GM23248 (cell line): ENCODE measurements at regions not wholly inside any gene's neighbourhood (a gene's known extent, or its start where the extent isn't known, plus 50 kb on each side); places are given as distances from the start of the nearest gene placed in this dataset.
"Not testable (repeated sequence)": the region's sequence is repeated elsewhere in the genome, so short reads cannot be mapped to it uniquely, and the experiment has no call there.

Source experiments
- DNase-seq: peaks from one replicate; pipeline ENCODE4 v3.0.0-alpha.2; 2015
- H2AFZ ChIP-seq: fragments of 200-600 bp; sonication (generic); 2 replicates; pipeline ENCODE4 v1.6.1; 2016; ENCODE audit warnings: antibody characterized with exemption
- H3F3A ChIP-seq: fragments of 200-600 bp; sonication (generic); 2 replicates; pipeline ENCODE4 v1.6.1; 2016; ENCODE audit warnings: mild to moderate bottlenecking, antibody characterized with exemption, mixed run types; ENCODE audit not compliant: insufficient read depth
- H3K27ac ChIP-seq: fragments of 200-600 bp; sonication (generic); 2 replicates; pipeline ENCODE4 v1.5.1; 2016; ENCODE audit warnings: mild to moderate bottlenecking
- H3K27me3 ChIP-seq: fragments of 200-600 bp; sonication (generic); replicated peaks from 2 replicates; pipeline ENCODE4 v1.6.1; 2016; ENCODE audit warnings: mild to moderate bottlenecking; ENCODE audit not compliant: insufficient read depth
- H3K36me3 ChIP-seq: fragments of 200-600 bp; sonication (generic); 2 replicates; pipeline ENCODE4 v1.6.1; 2016; ENCODE audit warnings: low read depth, mild to moderate bottlenecking
- H3K4me1 ChIP-seq: fragments of 200-600 bp; sonication (generic); 2 replicates; pipeline ENCODE4 v1.6.1; 2016; ENCODE audit warnings: mild to moderate bottlenecking; ENCODE audit not compliant: insufficient read depth
- H3K4me2 ChIP-seq: fragments of 200-600 bp; sonication (generic); one replicate; pipeline ENCODE4 v1.6.1; 2016; ENCODE audit warnings: mild to moderate bottlenecking; ENCODE audit not compliant: unreplicated experiment
- H3K4me3 ChIP-seq: fragments of 200-600 bp; sonication (generic); 2 replicates; pipeline ENCODE4 v1.5.1; 2016; ENCODE audit warnings: mild to moderate bottlenecking
- H3K79me2 ChIP-seq: fragments of 200-600 bp; sonication (generic); 2 replicates; pipeline ENCODE4 v1.6.1; 2016; ENCODE audit warnings: mild to moderate bottlenecking; ENCODE audit not compliant: insufficient read depth
- H3K9ac ChIP-seq: fragments of 200-600 bp; sonication (generic); 2 replicates; pipeline ENCODE4 v1.6.1; 2016; ENCODE audit warnings: mild to moderate bottlenecking
- H3K9me2 ChIP-seq: fragments of 200-600 bp; sonication (generic); 2 replicates; pipeline ENCODE4 v1.6.1; 2016; ENCODE audit warnings: mixed run types, mild to moderate bottlenecking, moderate library complexity; ENCODE audit not compliant: insufficient read depth
- H3K9me3 ChIP-seq: fragments of 200-600 bp; sonication (generic); one replicate; pipeline ENCODE4 v1.6.1; 2017; ENCODE audit warnings: low read depth
- H4K20me1 ChIP-seq: fragments of 200-600 bp; sonication (generic); 2 replicates; pipeline ENCODE4 v1.6.0; 2016; ENCODE audit not compliant: insufficient read depth
- EZH2 ChIP-seq: fragments of 200-600 bp; sonication (generic); IDR thresholded peaks from 2 replicates; pipeline ENCODE4 v1.6.1; 2018; ENCODE audit warnings: antibody characterized with exemption, mild to moderate bottlenecking; ENCODE audit not compliant: insufficient read depth, poor library complexity, severe bottlenecking
- EZH2phosphoT487 ChIP-seq: fragments of 200-600 bp; sonication (generic); IDR thresholded peaks from 2 replicates; pipeline ENCODE4 v1.6.1; 2018; ENCODE audit warnings: antibody characterized with exemption, moderate library complexity, mild to moderate bottlenecking, low read depth; ENCODE audit not compliant: insufficient read depth
- WGBS, 2 experiments: methylation state at CpG; one replicate each; pipeline ENCODE4 v1.1.6; 2015 to 2017; ENCODE audit warnings: low lambda C conversion rate in 2 of 2, low coverage in 1 of 2; ENCODE audit errors: missing lambda C conversion rate in 2 of 2; 5-methylcytosine and 5-hydroxymethylcytosine counted together
- in situ Hi-C: fragments of 300-500 bp; cut with MboI; formaldehyde crosslinking; loops from 2 replicates; pipeline ENCODE4 v1.15.0; 2020

DNA sequence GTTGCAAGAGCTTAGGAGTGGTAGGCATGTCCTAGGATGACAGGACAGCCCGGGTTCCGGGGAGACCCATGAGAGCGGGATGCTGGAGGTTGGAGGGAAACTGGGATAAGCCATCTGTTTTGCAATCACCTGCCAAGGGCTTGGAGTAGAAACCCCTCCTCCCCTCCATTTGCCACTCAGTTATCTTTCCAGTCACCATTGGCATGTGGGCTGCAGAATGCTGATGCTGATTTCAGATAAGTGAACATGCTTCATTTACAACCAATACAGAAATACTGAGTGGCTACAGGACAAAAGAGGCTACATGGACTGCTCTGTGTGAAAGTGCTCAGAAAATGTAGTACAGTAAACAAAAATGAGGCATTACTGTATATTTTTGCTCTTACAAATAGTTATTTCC, 93.4 kb upstream of the KIF2A start:
- in situ Hi-C loops, result no loop called here
- TF ChIP-seq EZH2, result no peak
- TF ChIP-seq EZH2phosphoT487, result no peak
- Histone ChIP-seq H3K27me3 (peaks cover 26% of the 10 kb centered on the region), H3K4me3 (no peak overlapping the region), H4K20me1 (no peaks in the 10 kb centered on the region), H3K27ac (no peak overlapping the region), H3K4me2 (no peak overlapping the region), H3K9me3 (no peaks in the 10 kb centered on the region), H3K36me3 (no peaks in the 10 kb centered on the region), H3K9me2 (no peaks in the 10 kb centered on the region), H3K4me1 (no peaks in the 10 kb centered on the region), H2AFZ (no peak overlapping the region), H3F3A (no peaks in the 10 kb centered on the region), H3K79me2 (no peaks in the 10 kb centered on the region), H3K9ac (no peak overlapping the region)
- DNase-seq, result no peak
- WGBS, 2 experiments, result 78 to 81% methylated on average over 3 of the region's 3 CpGs

DNA sequence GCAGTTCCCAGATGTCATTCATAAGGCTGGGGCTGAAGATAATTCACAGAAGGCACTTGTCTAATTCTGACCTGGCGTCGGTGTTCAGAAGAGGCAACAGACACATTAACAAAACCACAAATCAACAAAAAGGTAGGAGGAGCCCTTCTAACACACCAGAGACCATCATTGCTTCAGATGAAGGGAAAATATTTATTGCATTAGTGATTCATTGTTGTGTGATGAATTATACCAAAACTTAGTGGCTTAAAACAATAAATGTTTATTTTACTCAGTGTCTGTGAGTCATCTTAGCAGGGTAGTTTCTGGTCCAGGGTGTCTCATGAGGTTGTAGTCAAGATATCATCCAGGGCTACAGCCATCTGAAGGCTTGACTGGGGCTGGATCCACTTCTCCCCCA, 91.3 kb upstream of the KIF2A start:
- no peaks in the 10 kb centered on the region for H3K9me2 ChIP-seq
- H3K4me1 ChIP-seq, result no peaks in the 10 kb centered on the region
- H4K20me1 ChIP-seq, result no peaks in the 10 kb centered on the region
- no peaks in the 10 kb centered on the region for H3K79me2 ChIP-seq
- in situ Hi-C loops, result no loop called here
- WGBS, 2 experiments, result 41 to 48% methylated on average over 2 of the region's 2 CpGs
- no peaks in the 10 kb centered on the region for H3K9me3 ChIP-seq
- H3F3A ChIP-seq, result no peaks in the 10 kb centered on the region
- no peak overlapping the region for H3K4me3 ChIP-seq
- TF ChIP-seq EZH2, result no peak
- no peak for TF ChIP-seq EZH2phosphoT487
- no peak overlapping the region for H3K27ac ChIP-seq
- no peaks in the 10 kb centered on the region for H3K36me3 ChIP-seq
- DNase-seq, result peak; percentile 25
- H3K4me2 ChIP-seq, result no peak overlapping the region
- no peak overlapping the region for H3K9ac ChIP-seq
- peaks cover 15% of the 10 kb centered on the region for H3K27me3 ChIP-seq
- H2AFZ ChIP-seq, result no peak overlapping the region

DNA sequence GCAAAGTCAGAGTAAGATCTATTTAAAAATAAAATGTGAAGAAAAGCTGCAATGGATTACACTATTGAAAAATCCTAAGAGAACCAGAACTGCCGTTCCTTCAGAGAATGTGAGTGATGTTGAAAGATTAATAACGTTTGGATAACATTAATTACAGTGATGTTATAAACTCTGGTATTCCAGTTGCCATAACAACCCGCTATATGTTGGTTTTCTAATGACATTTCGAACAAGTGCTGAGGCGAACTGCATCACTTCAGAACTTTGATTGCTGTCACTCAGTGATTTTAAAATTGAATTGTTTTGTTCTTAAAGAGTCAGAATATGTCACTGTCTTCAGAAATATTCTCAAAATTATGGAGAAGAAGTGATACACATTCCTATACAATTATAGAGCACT, 89.4 kb upstream of the KIF2A start:
- H3K9me2 ChIP-seq, H3K36me3 ChIP-seq, H2AFZ ChIP-seq, H3K79me2 ChIP-seq, H3F3A ChIP-seq, H3K4me1 ChIP-seq, H3K4me3 ChIP-seq, in situ Hi-C loops, H4K20me1 ChIP-seq, DNase-seq, H3K9me3 ChIP-seq, H3K4me2 ChIP-seq, H3K9ac ChIP-seq, H3K27ac ChIP-seq: not testable (repeated sequence)
- WGBS, 2 experiments, result 18 to 23% methylated on average over 4 to 5 of the region's 5 CpGs
- H3K27me3 ChIP-seq, result peaks cover 12% of the 10 kb centered on the region

DNA sequence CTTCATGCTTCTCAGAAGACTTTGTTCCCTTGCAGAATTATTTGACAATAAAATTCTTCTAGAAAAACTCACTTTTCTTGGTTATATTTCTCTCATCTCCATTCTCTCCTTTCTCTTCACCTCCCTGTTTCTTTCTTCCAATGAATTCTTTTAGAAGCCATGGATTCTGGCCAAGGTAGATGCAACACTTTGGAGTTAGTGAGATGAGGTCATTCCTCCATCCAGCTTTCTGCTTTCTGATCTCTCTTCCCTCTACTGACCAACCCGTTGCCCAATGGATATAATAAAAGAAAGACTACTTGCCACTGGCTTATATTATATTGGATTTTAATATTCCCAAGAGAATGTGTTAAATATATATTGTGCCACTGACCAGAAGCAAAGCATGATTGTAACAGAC, 88.9 kb upstream of the KIF2A start:
- DNase-seq, result peak; percentile 39
- 0 to 7% methylated on average over 1 of the region's 1 CpG for WGBS, 2 experiments

DNA sequence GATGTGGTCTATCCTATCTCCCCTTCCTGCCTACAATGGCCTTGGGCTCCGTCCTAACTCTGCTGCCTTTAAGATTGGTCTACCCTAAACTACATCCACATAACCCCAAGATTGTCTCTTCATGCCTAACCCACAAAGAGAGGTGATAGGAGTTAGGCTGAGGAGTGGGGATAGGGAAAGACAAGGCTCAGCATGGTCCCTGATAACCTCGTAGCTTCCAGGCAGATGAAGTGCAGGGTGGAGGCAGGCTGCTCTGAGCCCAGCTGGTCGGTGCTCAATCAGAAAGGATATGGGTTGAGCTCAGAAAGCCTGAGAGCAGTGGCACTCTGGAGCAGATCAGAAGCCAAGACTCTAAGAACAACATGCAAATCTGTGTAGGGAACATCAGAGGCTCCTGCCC, 87.1 kb upstream of the KIF2A start:
- H3K79me2 ChIP-seq, H3K4me2 ChIP-seq, H3K4me3 ChIP-seq, H3K4me1 ChIP-seq, H3K9me3 ChIP-seq, DNase-seq, H3K9ac ChIP-seq, H3K36me3 ChIP-seq, H3F3A ChIP-seq, H4K20me1 ChIP-seq, H2AFZ ChIP-seq, H3K27ac ChIP-seq, in situ Hi-C loops, H3K27me3 ChIP-seq, H3K9me2 ChIP-seq: not testable (repeated sequence)
- WGBS, 2 experiments, result 11 to 20% methylated on average over 3 of the region's 3 CpGs

More for the DNA sequence above, 88.9 kb upstream of the KIF2A start:
- H3K79me2 ChIP-seq, H3K4me2 ChIP-seq, H3K9me2 ChIP-seq, H3K27me3 ChIP-seq, H3K4me3 ChIP-seq, H4K20me1 ChIP-seq, H3F3A ChIP-seq, H3K27ac ChIP-seq, H3K4me1 ChIP-seq, H3K9ac ChIP-seq, H2AFZ ChIP-seq, H3K9me3 ChIP-seq, in situ Hi-C loops, H3K36me3 ChIP-seq: not testable (repeated sequence)

DNA sequence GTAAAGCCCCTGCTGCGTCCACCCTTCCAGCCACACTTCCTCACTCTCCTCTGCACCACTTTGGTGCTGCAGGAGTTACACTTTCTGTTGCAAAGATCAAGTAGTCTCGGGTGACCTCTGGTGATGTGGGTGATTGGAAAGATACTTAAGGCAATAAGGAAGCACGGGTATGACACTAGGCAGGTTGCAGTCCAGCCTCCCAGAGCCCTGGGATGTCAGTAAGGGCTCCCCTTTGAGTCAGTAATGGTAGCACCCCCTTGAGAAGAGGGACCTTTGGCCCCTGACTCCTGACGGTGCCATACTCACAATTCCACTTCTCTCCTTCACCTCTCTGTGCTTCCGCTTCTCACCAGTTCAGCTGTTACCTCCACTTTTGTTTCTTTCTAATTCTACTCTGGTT, 84.1 kb upstream of the KIF2A start:
- H3K4me1 ChIP-seq, H3K9me3 ChIP-seq, H3K9ac ChIP-seq, H3K9me2 ChIP-seq, H3F3A ChIP-seq, H3K79me2 ChIP-seq, H3K27me3 ChIP-seq, H4K20me1 ChIP-seq, H2AFZ ChIP-seq, H3K4me2 ChIP-seq, H3K36me3 ChIP-seq, H3K4me3 ChIP-seq, H3K27ac ChIP-seq, DNase-seq: not testable (repeated sequence)
- 61 to 62% methylated on average over 5 of the region's 5 CpGs for WGBS, 2 experiments
- in situ Hi-C loops, result loop anchor here (10.0 kb wide), 1 partner anchor 133 kb away; no protein-coding TSS in a partner anchor

DNA sequence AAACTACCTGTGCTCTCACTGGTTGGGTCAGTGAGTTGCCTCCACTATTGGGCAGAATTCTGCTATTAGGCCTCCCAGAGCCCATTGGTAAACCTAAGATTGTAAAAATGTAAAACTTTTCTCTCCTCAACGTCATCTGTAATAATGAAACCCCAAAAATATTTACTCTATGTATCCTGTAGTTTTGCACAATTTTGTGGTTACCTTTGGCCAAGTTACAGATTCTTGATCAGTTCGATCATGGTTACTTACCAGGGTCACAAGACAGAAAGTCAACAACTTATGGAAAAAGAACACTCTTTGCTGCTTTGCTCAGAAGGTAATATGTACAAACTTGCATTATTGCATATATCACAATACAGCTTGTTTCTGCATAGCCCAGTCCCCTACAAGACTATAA, 83.7 kb upstream of the KIF2A start:
- not testable (repeated sequence) for H3K27ac ChIP-seq, H3K4me2 ChIP-seq, H3K4me1 ChIP-seq, H3K36me3 ChIP-seq, H3K9me3 ChIP-seq, H3K27me3 ChIP-seq, H3K79me2 ChIP-seq, H4K20me1 ChIP-seq, H2AFZ ChIP-seq, H3K9me2 ChIP-seq, H3F3A ChIP-seq, H3K4me3 ChIP-seq
- in situ Hi-C loops, result loop anchor here (10.0 kb wide), 1 partner anchor 132 kb away; no protein-coding TSS in a partner anchor
- peak overlapping the region; percentile 27; the same call in 1 of the 2 replicates for H3K9ac ChIP-seq
- peak; percentile 46 for DNase-seq
- WGBS, 2 experiments, result 38 to 44% methylated on average over 2 of the region's 2 CpGs
